ENCODE measurements at regions not wholly inside any gene's neighbourhood (a gene's known extent, or its start where the extent isn't known, plus 50 kb on each side); places are given as distances from the start of the nearest gene placed in this dataset.

DNA sequence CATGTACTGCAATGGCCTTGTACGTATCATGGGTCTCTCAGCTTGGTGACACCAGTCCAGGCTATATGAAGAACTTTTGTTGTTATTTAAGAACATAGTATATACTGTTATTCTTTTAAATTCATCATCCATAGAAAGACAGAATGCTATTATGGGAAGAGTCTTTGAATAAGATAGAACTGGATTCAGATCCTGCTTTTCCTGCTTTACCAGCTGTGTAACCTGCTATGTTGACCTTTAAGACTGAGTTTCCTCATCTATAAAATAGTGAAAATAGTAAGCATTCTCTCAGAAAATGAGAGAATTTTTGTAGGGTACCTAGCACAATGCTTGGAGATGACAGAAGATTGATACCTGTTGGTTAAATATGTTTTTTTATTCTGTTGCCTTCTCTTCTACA, 204.1 kb upstream of the TBL1XR1 start:
- TF ChIP-seq EZH2 (IDR thresholded peaks at IDR 0.05; ENCODE audit: borderline replicate concordance, low read length) = no peak
- TF ChIP-seq, protein P1, sequence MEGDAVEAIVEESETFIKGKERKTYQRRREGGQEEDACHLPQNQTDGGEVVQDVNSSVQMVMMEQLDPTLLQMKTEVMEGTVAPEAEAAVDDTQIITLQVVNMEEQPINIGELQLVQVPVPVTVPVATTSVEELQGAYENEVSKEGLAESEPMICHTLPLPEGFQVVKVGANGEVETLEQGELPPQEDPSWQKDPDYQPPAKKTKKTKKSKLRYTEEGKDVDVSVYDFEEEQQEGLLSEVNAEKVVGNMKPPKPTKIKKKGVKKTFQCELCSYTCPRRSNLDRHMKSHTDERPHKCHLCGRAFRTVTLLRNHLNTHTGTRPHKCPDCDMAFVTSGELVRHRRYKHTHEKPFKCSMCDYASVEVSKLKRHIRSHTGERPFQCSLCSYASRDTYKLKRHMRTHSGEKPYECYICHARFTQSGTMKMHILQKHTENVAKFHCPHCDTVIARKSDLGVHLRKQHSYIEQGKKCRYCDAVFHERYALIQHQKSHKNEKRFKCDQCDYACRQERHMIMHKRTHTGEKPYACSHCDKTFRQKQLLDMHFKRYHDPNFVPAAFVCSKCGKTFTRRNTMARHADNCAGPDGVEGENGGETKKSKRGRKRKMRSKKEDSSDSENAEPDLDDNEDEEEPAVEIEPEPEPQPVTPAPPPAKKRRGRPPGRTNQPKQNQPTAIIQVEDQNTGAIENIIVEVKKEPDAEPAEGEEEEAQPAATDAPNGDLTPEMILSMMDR (conservative IDR thresholded peaks at IDR 0.05 in 1 of 2, IDR thresholded peaks at IDR 0.05 in 1 of 2; ENCODE audit: extremely low read depth in 1 of 2, insufficient read depth in 1 of 2, low read depth in 1 of 2, low read length in 2 of 2) = no peak

All from mammary epithelial cell (primary cell).